Breast epithelium (tissue), 4 donors: ENCODE measurements at regions not wholly inside any gene's neighbourhood (a gene's known extent, or its start where the extent isn't known, plus 50 kb on each side); places are given as distances from the start of the nearest gene placed in this dataset.

Experiments
- DNase-seq, 2 donors: peaks; one replicate each; pipeline ENCODE4 v3.0.0-alpha.2; 2019; ENCODE audit warnings: low spot score in 2 of 2
- H3K27ac ChIP-seq, 2 donors: fragments of 200-600 bp; sonication (generic) in 1 of 2; one replicate each; pipeline ENCODE4 v1.5.1; 2016 to 2019; ENCODE audit warnings: mild to moderate bottlenecking in 1 of 2
- H3K27me3 ChIP-seq, 2 donors: fragments of 200-600 bp; sonication (generic) in 1 of 2; one replicate each; pipeline versions ENCODE4 v1.5.1 to v1.6.0; 2017 to 2019; ENCODE audit warnings: control low read depth in 1 of 2, mild to moderate bottlenecking in 1 of 2
- H3K36me3 ChIP-seq: fragments of 200-600 bp; one replicate; pipeline ENCODE4 v1.5.1; 2019
- H3K4me1 ChIP-seq, 2 donors: fragments of 200-600 bp; sonication (generic); one replicate each; pipeline ENCODE4 v1.5.1; 2016 to 2019; ENCODE audit warnings: control low read depth in 1 of 2
- H3K4me3 ChIP-seq, 3 donors: fragments of 200-600 bp; sonication (generic); 1 replicate in 2 of 3; 2 replicates in 1 of 3; pipeline ENCODE4 v1.5.1; 2016 to 2019; ENCODE audit warnings: mild to moderate bottlenecking in 3 of 3, moderate library complexity in 2 of 3
- H3K9me3 ChIP-seq, 2 donors: fragments of 200-600 bp; sonication (generic) in 1 of 2; one replicate each; pipeline ENCODE4 v1.5.1; 2016 to 2019; ENCODE audit warnings: control low read depth in 1 of 2
- POLR2A ChIP-seq: fragments of 450-650 bp; IDR thresholded peaks from one replicate; pipeline ENCODE4 v1.6.1; 2016; ENCODE audit warnings: antibody characterized with exemption, mild to moderate bottlenecking, moderate library complexity
- POLR2AphosphoS5 ChIP-seq, 3 donors: sonication (generic); formaldehyde crosslinking; IDR thresholded peaks; one replicate each; pipeline ENCODE4 v1.6.1; 2017; ENCODE audit warnings: antibody characterized with exemption in 3 of 3
- intact Hi-C: fragments of 100-400 bp; cut with DNase I; formaldehyde crosslinking; loops from one replicate; pipeline ENCODE4 v1.15.1; 2023; ENCODE audit warnings: low total_unique reads
- TF ChIP-seq, protein P1 (sequence below), 3 donors: fragments of 450-650 bp; IDR thresholded peaks; one replicate each; pipeline ENCODE4 v1.5.1; 2016 to 2017; ENCODE audit warnings: antibody characterized with exemption in 3 of 3, mild to moderate bottlenecking in 3 of 3, moderate library complexity in 3 of 3

DNA sequence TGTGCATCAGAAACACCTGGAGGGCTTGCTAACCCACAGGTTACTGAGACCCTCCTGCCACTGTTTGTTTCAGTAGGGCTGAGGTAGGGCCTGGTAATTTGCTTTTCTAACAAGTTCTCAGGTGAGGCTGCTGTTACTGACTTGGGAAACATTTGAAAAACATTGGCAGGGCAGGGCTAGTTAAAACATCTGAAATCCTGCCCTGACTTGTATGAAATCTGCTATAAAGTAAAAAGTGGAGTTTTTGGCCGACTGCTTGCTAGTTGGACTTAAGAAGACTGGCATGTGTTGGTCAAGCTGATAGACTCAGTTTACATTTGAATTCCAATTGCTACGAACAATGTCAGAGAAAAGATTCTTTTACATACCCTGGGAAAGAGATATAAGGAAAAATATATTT lies 111.6 kb upstream of the DLX2 start:
- TF ChIP-seq, protein P1, sequence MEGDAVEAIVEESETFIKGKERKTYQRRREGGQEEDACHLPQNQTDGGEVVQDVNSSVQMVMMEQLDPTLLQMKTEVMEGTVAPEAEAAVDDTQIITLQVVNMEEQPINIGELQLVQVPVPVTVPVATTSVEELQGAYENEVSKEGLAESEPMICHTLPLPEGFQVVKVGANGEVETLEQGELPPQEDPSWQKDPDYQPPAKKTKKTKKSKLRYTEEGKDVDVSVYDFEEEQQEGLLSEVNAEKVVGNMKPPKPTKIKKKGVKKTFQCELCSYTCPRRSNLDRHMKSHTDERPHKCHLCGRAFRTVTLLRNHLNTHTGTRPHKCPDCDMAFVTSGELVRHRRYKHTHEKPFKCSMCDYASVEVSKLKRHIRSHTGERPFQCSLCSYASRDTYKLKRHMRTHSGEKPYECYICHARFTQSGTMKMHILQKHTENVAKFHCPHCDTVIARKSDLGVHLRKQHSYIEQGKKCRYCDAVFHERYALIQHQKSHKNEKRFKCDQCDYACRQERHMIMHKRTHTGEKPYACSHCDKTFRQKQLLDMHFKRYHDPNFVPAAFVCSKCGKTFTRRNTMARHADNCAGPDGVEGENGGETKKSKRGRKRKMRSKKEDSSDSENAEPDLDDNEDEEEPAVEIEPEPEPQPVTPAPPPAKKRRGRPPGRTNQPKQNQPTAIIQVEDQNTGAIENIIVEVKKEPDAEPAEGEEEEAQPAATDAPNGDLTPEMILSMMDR (IDR thresholded peaks at IDR 0.05) = no peak
- no peak for TF ChIP-seq POLR2AphosphoS5 (IDR thresholded peaks at IDR 0.05)
- TF ChIP-seq POLR2A = no peak
- Histone ChIP-seq H3K27me3 (no peaks in the 10 kb centered on the region), H3K4me1 (no peaks in the 10 kb centered on the region), H3K9me3 (no peaks in the 10 kb centered on the region), H3K4me3 (no peak overlapping the region), H3K36me3 (no peaks in the 10 kb centered on the region), H3K27ac (peak overlapping the region; percentile 45 to 67)
- no peak for DNase-seq
- intact Hi-C loops = no loop called here

DNA sequence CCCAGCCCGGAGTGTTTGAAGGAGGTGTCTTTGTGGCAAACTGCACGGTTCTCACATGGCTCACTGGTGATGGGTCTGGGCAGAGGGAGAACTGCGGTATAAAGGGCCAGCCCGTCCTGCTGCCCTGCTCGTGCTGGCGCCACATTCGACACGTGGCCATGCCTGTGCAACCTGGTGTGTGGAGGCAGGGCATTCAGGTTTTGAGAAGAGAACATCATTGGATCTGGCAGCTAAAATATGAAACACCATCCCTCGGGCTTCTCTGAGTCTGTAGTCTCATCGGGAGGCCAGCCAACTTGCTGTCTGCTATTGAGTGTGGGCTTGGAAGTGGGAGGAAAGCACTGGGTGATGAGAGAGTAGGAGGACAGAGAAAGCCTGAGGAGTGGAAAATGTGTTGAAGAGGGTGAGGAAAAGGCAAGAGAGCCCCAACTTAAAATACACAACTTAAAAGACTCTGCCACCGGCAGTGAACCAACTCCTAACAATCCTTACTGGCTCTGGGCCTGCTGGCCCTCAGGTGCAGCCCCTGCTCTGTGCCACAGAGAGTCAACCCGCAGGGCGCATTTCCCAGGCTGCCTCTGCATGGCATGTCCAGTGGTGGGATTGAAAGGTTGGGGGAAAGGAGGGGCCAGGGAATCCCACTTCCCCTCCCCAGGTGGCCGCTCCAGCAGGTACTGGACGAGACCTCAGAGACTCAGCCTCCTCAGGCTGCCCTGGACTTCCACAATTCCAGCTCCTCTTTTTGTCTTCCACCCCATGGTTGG lies 112.7 kb upstream of the DLX2 start:
- Histone ChIP-seq H3K27me3 (no peaks in the 10 kb centered on the region), H3K27ac (peak overlapping the region; percentile 62 to 78), H3K4me3 (no peak overlapping the region), H3K4me1 (no peaks in the 10 kb centered on the region), H3K9me3 (no peaks in the 10 kb centered on the region), H3K36me3 (no peaks in the 10 kb centered on the region)
- TF ChIP-seq POLR2AphosphoS5 (IDR thresholded peaks at IDR 0.05) (no peak), POLR2A (no peak)
- TF ChIP-seq, protein P1 (IDR thresholded peaks at IDR 0.05) = no peak
- peak in 1 of 2 donors; percentile 69 for DNase-seq
- intact Hi-C loops = no loop called here

DNA sequence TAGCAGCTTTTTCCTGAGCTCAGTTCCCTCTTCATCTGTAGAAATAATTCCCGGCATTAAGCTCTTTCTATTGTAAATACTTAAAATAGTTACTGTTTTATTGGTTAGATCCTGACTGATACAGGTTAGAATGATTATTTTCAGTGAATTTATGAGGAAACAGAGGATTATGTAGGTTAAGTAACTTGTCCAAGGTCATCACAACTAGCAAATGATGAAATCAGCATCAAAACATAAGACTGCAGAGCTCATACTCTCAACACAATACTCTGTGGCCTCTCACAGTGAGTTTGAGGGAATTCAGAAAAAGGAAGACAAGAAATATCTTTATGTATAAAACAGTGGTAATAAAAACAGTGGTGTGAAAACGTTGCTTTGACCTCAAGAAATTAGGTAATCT lies 113.2 kb upstream of the DLX2 start:
- H3K36me3 ChIP-seq = no peaks in the 10 kb centered on the region
- H3K4me3 ChIP-seq = no peak overlapping the region
- H3K4me1 ChIP-seq = no peaks in the 10 kb centered on the region
- no peak for DNase-seq
- peak overlapping the region; percentile 62 to 78 for H3K27ac ChIP-seq
- H3K9me3 ChIP-seq = no peaks in the 10 kb centered on the region
- TF ChIP-seq, protein P1 (IDR thresholded peaks at IDR 0.05) = no peak
- TF ChIP-seq POLR2A = no peak
- no peaks in the 10 kb centered on the region for H3K27me3 ChIP-seq
- intact Hi-C loops = no loop called here

DNA sequence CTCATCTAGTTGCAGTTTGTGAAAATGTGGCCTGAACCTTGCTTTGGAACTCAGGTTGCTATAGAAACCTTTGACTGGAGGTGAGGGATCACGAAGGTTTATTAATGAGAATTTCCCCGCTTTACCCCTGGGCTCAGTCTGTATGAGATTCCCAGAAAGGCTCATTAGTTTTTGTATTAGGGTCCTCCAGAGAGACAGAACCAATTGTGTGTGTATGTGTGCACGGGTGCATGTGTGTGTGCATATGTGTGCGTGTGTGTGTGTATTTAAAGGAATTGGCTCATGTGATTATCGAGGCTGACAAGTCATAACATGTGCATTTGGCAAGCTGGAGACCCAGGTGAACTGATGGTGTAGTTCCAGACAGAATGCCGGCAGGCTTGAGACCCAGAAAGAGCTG lies 113.8 kb upstream of the DLX2 start:
- Histone ChIP-seq H3K9me3 (no peaks in the 10 kb centered on the region), H3K4me1 (no peaks in the 10 kb centered on the region), H3K36me3 (no peaks in the 10 kb centered on the region), H3K27me3 (no peaks in the 10 kb centered on the region), H3K27ac (peak overlapping the region; percentile 62 to 78), H3K4me3 (no peak overlapping the region)
- DNase-seq = no peak
- intact Hi-C loops = no loop called here
- TF ChIP-seq POLR2AphosphoS5 (IDR thresholded peaks at IDR 0.05) (no peak), POLR2A (no peak)

DNA sequence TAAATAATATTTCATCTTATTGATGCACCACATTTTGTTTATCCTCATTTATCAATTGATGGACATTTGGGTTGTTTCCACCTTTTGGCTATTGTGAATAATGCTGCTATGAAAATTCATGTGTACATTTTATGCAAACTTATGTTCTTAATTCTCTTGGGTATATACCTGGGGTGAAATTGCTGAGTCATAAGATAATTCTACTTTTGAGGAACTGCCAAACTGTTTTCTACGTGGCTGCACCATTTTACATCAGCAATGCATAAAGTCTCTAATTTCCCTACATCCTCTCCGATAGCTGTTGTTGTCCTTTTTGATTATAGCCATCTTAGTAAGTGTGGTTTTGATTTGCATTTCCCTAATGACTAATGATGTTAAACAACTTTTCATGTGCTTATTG lies 116.5 kb upstream of the DLX2 start:
- Histone ChIP-seq H3K4me1 (no peaks in the 10 kb centered on the region), H3K36me3 (no peaks in the 10 kb centered on the region), H3K27ac (no peak overlapping the region), H3K4me3 (no peak overlapping the region), H3K27me3 (no peaks in the 10 kb centered on the region), H3K9me3 (no peaks in the 10 kb centered on the region)
- DNase-seq = no peak
- TF ChIP-seq, protein P1 (IDR thresholded peaks at IDR 0.05) = no peak
- TF ChIP-seq POLR2AphosphoS5 (IDR thresholded peaks at IDR 0.05) = no peak
- no peak for TF ChIP-seq POLR2A
- intact Hi-C loops = no loop called here
